ENCODE measurements at regions not wholly inside any gene's neighbourhood (a gene's known extent, or its start where the extent isn't known, plus 50 kb on each side); places are given as distances from the start of the nearest gene placed in this dataset.

- no peaks in the 10 kb centered on the region for H3K4me1 ChIP-seq
- H3K36me3 ChIP-seq, result no peaks in the 10 kb centered on the region
- H3K4me3 ChIP-seq (ENCODE audit: low read depth, low read length), result no peak overlapping the region
- TF ChIP-seq CTCF (IDR thresholded peaks at IDR 0.05; ENCODE audit: low read depth, low read length), result no peak
- DNase-seq, result no peak
- no peaks in the 10 kb centered on the region for H3K27me3 ChIP-seq
- H3K9me3 ChIP-seq, result no peaks in the 10 kb centered on the region
These were observed 233.8 kb upstream of the PRR20A start for GRCh38 chr13:56906909-56907308.

GRCh38 chr13:56907766-56908165 lies 233.0 kb upstream of the PRR20A start:
- Histone ChIP-seq H3K36me3 (no peaks in the 10 kb centered on the region), H3K4me3 (ENCODE audit: low read depth, low read length) (no peak overlapping the region), H3K27me3 (no peaks in the 10 kb centered on the region), H3K4me1 (no peaks in the 10 kb centered on the region), H3K9me3 (no peaks in the 10 kb centered on the region)
- no peak for TF ChIP-seq CTCF (IDR thresholded peaks at IDR 0.05; ENCODE audit: low read depth, low read length)
- no peak for DNase-seq

- no peaks in the 10 kb centered on the region for H3K4me1 ChIP-seq
- H3K9me3 ChIP-seq, result no peaks in the 10 kb centered on the region
- no peak for TF ChIP-seq CTCF (IDR thresholded peaks at IDR 0.05; ENCODE audit: low read depth, low read length)
- DNase-seq, result no peak
- no peak overlapping the region for H3K4me3 ChIP-seq (ENCODE audit: low read depth, low read length)
- H3K36me3 ChIP-seq, result no peaks in the 10 kb centered on the region
- no peaks in the 10 kb centered on the region for H3K27me3 ChIP-seq
These were observed 230.7 kb upstream of the PRR20A start for GRCh38 chr13:56909896-56910600.

GRCh38 chr13:56917966-56918365 lies 222.8 kb upstream of the PRR20A start:
- DNase-seq, result no peak
- Histone ChIP-seq H3K4me1 (no peaks in the 10 kb centered on the region), H3K27me3 (no peaks in the 10 kb centered on the region), H3K4me3 (ENCODE audit: low read depth, low read length) (no peak overlapping the region), H3K9me3 (no peaks in the 10 kb centered on the region), H3K36me3 (no peaks in the 10 kb centered on the region)
- TF ChIP-seq CTCF (IDR thresholded peaks at IDR 0.05; ENCODE audit: low read depth, low read length), result no peak

GRCh38 chr13:56923626-56924140 lies 217.0 kb upstream of the PRR20A start:
- TF ChIP-seq CTCF (IDR thresholded peaks at IDR 0.05; ENCODE audit: low read depth, low read length), result no peak
- Histone ChIP-seq H3K9me3 (no peaks in the 10 kb centered on the region), H3K4me3 (ENCODE audit: low read depth, low read length) (no peak overlapping the region), H3K4me1 (no peaks in the 10 kb centered on the region), H3K27me3 (no peaks in the 10 kb centered on the region), H3K36me3 (no peaks in the 10 kb centered on the region)
- DNase-seq, result no peak

- Histone ChIP-seq H3K4me3 (ENCODE audit: low read depth, low read length) (no peak overlapping the region), H3K4me1 (no peaks in the 10 kb centered on the region), H3K27me3 (no peaks in the 10 kb centered on the region), H3K36me3 (no peaks in the 10 kb centered on the region), H3K9me3 (no peaks in the 10 kb centered on the region)
- no peak for DNase-seq
- no peak for TF ChIP-seq CTCF (IDR thresholded peaks at IDR 0.05; ENCODE audit: low read depth, low read length)
These were observed 216.3 kb upstream of the PRR20A start for GRCh38 chr13:56924401-56924800.
